AG08395 (cell line): ENCODE measurements at regions not wholly inside any gene's neighbourhood (a gene's known extent, or its start where the extent isn't known, plus 50 kb on each side); places are given as distances from the start of the nearest gene placed in this dataset.
"Not testable (repeated sequence)": the region's sequence is repeated elsewhere in the genome, so short reads cannot be mapped to it uniquely, and the experiment has no call there.

ENCODE experiments used
- DNase-seq: peaks from one replicate; pipeline ENCODE4 v3.0.0; 2012; ENCODE audit warnings: mixed read lengths, low spot score

DNA sequence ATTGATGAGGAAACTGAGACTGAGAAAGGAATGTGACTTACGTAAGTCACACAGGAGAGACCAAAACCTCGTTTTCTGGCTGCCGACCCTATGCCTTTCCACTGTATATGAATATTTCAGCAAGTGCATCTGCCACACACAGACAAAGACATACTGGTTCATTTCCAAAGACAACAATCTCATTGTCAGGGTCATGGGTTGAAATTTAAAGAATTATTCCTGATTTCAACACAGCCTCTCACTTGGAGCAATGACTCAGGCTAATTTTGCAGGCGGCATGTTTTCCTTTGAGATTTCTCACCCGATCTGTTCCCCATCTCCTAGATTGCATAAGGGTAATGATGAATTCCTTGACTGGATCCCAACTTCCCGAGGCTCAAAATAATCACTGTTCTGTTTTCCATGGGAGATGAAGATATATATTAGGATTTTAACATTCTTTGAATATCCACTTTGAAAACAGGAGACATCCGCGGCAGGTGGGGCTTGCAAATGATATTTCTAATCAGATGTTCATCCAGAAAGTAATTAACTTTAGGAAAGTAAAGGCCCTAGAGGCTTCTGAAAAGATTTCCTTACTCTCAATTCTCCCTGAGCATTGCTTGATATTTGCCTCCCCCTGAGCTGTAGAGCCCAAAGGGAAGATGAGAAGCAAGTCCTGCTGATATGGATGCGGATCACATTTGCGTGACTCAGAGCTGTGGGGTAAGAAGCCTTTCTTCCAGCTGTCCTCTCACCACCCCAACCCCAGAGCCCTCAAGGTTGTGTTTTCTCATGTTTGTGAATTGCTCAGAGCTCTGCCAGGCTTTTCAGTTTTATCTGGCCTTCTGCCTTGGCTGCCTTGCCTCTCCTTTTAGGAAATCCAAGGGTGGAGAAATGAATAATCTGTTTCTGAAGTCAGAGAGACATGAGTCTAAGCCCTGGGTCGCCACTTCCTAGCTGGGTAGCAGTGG lies 361.1 kb upstream of the BOD1L1 start:
- DNase-seq, result peak; percentile 70

GRCh38 chr4:13989501-13989900 lies 362.0 kb upstream of the BOD1L1 start:
- no peak for DNase-seq

DNA sequence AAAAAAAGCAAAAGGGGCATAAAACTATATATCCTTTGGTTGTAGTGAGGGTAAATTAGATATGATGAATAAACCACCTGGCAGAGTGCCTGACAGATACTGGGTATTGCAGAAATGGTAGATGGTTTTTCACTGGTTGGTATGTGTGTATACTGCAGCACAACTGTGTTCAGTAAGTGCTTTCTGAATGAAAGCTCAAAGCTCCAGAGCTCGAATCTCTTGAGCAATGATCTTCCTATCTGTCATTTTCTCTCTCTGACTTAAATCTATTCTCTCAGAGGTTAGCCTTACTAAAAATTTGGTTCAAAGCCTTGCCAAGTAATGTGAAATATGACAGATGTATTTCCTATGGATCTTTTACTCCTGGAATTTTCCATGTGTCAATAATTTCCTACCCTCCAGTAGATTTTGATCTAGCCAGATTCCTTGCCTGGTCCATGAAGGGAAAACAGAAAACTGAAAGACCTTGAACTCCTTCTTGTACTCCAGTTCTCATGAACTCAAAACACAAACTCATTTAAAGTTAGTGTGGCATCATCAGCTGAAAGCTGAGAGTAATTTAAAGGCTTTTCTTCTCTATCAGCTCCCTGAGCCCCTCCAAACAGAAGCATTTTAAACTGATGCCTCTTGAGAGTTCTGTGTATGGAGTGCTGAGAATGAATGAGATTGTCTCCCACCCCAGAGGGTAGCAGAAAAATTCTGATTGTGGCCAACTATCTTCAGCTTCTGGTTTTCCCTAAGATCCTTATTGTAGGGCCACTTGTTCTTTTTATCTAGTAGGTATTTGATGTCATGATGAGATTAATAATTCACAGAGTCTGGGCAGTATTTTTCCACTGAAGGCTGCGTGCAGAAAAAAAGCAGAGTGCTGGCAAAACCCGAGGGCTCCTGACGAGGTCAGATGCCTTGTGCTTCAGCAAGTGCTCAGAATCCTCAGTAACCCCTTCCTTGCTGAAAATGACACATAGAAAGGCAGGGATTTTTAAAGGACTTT lies 363.4 kb upstream of the BOD1L1 start:
- no peak for DNase-seq

DNA sequence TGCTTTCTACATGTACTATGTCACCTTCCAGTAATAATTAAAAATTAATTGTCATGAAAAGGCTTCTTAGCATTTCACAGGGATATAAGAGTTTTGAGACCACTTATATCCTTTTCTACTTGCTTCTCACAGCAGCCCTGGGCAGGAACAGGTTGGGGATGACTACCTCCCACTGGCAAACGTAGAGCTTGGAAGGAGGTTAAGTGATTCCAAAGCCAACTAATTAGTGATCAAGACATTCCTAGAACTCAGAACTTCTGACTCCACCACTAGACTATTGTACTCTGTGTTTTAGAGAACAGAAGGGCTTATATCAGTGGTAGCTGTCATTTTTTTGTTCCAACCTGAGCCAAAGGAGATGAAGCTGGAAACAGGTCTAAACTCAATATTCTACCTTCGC lies 364.5 kb upstream of the BOD1L1 start:
- DNase-seq, result no peak

DNA sequence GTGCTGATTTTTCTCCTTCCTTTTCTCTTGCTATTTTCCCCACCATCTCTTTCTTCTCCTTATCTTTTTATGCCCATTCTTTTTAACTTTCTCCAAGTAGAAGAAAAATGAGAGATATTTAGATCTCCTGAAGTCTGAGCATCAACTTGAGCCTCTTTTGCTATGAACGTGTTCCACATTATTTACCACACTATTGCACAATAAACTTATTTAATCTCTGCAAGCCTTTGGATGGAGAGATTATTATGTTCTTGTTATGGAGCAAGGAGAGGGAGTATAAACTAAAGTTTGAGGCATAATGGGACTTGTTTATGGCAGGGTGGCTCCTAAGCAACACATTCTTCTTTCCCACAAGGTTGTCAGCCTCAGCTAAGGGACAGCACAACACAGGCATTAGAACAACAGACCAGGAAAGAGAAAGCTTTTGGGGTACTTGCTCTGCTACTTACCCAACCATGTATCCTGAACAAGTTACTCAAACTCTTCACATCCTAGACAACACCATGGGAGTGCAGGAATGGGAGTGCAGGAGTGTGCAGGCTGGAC lies 365.5 kb upstream of the BOD1L1 start:
- DNase-seq, result no peak

- no peak for DNase-seq
Measured at GRCh38 chr4:13994016-13994415, 366.5 kb upstream of the BOD1L1 start.

DNA sequence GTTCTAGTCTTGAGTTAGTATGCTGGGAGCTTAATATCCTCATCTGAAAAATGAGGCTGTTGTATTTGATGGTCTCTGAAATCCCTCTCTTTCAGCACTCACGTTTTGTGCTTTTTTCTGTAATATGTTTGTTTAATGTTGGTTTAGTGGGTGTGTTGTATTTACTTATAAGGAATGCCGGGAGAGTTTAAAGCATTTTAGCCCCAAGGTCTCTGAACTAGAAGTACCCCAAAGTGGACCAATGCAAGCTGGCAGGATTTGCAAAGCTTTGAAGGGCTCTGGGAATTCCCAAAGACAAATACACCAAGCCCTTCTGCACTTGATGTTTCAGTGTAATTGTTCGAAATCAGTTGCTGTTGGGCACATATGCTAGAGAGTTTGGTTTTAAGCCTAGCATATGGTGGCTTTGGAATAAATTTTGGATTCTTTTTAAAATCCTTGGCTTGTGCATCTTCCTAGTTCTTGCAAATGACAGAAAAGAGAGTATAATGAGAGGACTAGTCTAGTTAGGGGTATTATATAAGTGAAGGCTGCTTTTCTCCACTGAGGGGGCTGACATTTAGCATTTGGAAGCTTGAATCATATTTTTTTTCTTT lies 371.4 kb upstream of the BOD1L1 start:
- no peak for DNase-seq

DNA sequence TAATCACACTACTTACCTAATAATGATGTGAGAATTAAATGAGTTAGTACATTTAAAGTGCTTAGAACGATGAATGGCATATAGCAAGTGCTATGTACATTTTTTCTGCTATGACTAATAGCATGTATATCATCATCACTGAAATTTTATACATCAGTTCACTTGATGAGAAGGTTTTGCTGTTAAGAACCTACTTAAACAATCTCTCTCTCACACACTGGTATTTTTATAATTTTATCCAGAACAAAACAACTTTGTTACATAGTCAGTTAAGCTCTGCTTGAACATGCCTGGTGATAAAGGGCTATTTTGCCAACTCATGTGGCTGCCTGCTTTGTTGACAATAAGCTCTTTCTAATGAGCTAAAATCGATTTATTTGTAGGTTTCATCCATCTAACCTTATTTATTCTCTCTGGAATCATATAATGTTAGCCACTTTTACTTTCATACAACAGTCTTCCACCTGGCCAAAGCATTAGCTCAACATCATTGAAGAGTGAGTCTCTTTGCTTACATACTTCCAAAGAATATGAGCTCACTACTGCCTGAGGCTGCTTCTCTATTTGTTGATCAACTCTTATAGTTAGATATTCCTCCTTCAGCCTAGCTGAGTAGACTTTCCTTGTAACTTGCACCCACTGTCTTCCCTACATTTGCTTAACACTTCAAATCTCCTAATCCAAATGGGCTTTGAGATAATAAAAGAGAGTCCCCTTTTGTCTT lies 372.7 kb upstream of the BOD1L1 start:
- DNase-seq, result no peak

- DNase-seq, result not testable (repeated sequence)
Measured at GRCh38 chr4:14002331-14002730, 374.8 kb upstream of the BOD1L1 start.

- no peak for DNase-seq
Measured at GRCh38 chr4:14008494-14008893, 381.0 kb upstream of the BOD1L1 start.

- no peak for DNase-seq
Measured at GRCh38 chr4:14018191-14018853, 390.8 kb upstream of the BOD1L1 start.

- peak; percentile 22 for DNase-seq
Measured at GRCh38 chr4:14022456-14022855, 394.9 kb upstream of the BOD1L1 start.

DNA sequence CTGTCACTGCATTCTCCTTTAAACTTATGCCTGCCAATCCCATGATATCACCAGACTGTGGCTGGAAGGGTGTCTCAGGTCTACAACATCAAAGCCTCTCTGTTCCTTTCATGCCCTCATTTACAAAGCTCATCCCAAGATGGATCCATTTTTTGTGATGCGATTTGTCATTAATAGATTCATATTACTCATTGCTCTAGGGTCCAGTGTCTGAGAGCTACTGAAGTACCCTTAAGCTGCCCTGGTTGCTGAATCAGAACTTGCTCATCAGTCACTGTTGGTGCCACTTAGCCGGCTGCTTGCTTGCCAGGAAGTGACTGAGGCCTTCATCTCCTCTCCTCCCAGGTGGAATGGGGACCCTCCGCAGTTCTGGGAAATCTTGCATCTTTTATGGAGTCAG lies 395.5 kb upstream of the BOD1L1 start:
- DNase-seq, result no peak

GRCh38 chr4:14023896-14024295 lies 396.4 kb upstream of the BOD1L1 start:
- DNase-seq, result no peak

- DNase-seq, result no peak
Measured at GRCh38 chr4:14025111-14025510, 397.6 kb upstream of the BOD1L1 start.

DNA sequence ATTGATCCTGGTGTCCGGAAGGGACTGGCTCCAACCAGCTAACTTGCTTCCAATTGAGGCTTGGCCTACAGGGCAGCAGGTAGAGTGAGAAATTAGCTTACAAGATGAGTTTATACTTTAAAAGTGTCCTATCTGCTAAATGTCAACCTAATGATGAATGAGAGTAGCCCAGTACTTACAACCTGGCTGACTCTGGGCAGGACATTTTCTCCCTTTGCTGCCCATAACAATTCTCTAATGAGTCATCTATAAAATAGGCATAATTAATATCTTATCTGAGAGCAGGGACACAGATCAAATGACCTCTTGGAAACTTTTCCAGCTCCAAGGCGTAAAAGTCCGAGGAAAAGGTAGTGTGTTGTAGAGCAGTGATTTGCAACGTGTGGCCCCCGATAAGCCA lies 398.4 kb upstream of the BOD1L1 start:
- no peak for DNase-seq

- no peak for DNase-seq
Measured at GRCh38 chr4:14028862-14029261, 401.3 kb upstream of the BOD1L1 start.

GRCh38 chr4:14035076-14035475 lies 407.6 kb upstream of the BOD1L1 start:
- no peak for DNase-seq

DNA sequence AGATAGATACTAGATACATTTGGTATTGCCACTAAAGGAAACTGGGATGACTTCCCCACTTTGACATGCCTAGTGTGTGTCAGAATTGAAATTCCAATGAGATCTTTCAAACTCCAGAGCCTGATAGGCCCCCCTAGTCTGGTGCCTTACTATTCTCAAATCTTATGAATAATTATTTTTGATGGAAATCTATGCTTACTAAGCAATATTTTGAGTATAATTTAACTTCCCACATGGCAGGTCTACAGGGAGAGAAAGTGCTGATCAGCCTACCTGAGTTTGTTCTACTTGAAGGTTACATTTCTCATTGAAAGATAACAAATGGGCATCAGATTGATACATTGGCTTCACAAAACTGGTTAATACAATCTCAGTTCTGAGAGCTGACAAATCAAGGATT lies 415.7 kb upstream of the BOD1L1 start:
- no peak for DNase-seq

DNA sequence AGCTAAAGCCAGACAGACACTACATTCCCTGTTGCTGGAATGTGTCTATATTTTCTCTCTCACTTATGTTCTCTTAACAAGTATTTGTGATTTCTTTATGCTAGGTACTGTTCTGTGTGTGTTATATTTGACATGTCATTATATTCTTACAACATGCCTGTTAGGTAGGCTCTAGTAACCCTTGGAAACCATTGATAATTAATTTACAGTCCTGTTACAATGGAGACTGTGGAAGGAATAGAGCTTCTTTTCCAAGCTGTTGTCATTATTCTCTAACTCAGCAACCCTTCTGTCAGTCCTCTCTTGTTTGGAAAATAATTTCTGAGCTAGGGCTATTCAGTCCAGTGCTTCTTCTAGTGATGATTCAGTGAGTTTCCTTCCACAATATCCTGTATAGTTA lies 419.1 kb upstream of the BOD1L1 start:
- DNase-seq, result no peak

DNA sequence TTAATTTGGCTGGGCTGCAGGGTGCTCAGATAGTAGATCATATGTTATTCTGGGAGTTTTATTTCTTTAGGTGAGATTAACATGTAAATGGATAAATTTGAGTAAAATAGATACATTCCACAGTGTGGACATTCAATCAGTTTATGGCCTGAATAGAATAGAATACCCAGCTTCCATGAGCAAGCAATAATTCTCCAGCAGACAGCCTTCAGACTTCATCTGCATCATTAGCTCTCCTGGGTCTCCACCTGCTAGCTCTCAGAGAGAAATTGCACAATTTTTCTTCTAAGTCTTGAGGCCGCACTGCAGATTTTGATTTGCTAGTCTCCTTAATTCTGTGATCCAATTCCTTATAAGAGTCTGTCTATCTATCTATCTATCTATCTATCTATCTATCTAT lies 420.3 kb upstream of the BOD1L1 start:
- no peak for DNase-seq
